ENCODE measurements at regions not wholly inside any gene's neighbourhood (a gene's known extent, or its start where the extent isn't known, plus 50 kb on each side); places are given as distances from the start of the nearest gene placed in this dataset.

GRCh38 chr5:82765765-82766164, 311.4 kb downstream of the TMEM167A start:
- TF ChIP-seq POLR2A (IDR thresholded peaks at IDR 0.05; ENCODE audit: low read depth) (no peak), CTCF (IDR thresholded peaks at IDR 0.05) (no peak)
